Activated CD4-positive, CD25-positive, alpha-beta regulatory T cell (primary cell): ENCODE measurements at regions not wholly inside any gene's neighbourhood (a gene's known extent, or its start where the extent isn't known, plus 50 kb on each side); places are given as distances from the start of the nearest gene placed in this dataset.

Source experiments
- DNase-seq, 4 experiments: peaks; one replicate each; lab custom pipeline; 2025; lab: John Stamatoyannopoulos, UW

DNA sequence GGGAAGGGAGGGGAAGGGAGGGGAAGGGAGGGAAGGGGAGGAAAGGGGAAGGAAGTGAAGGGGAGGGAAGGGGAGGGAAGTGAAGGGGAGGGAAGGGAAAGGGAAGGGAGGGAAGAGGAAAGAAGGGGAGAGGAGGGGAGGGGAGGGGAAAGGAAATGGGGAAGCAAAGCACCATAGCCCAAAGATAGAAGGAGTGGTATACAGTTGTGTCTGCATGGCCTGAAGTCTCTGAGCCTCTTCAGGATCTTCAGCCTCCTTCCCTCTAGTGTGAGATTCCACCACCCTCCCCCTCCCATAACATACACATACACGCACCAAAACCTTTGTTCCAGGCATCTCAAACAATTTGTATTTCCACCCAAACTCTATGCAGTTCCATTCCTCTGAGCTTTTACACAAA is 96.2 kb upstream of the SERP2 start:
- no peak for DNase-seq

DNA sequence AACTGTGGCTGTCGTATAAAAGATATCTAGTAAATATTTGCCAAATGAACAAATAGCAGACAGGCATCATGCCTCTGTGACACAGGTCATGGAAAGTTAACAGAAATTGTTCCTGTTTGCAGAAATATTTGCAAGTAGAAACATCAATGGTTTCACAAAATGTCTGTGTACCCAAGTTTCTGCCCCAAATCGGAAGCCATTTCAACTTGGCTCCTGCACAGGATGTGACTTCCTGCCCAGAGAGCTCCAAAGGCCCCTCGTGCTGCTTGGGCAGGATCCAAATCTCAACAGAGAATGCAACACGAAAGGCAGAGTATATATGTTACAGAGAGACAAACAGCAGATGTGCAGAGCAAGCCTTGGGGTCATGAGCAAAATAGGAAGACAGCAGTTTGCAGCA is 95.5 kb upstream of the SERP2 start:
- no peak for DNase-seq

DNA sequence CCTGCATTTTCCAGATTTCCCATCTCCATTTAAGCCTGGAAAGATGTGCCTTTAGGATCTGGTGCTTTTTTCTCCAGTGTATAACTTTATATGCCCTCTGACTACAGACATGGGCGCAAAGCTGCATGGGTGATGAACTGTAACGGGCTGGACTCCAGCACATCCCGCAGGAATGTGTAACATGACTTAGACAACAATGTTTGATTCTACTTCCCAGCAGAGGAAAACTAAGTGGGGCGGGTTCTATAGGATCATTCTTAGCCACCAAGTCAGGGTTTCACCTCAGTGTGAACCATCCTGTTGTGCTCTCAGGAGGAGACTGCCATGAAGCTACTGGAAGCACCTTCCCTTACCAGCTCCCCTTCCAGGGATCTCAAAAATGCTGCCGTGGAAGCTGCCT is 93.2 kb upstream of the SERP2 start:
- DNase-seq, result no peak

DNA sequence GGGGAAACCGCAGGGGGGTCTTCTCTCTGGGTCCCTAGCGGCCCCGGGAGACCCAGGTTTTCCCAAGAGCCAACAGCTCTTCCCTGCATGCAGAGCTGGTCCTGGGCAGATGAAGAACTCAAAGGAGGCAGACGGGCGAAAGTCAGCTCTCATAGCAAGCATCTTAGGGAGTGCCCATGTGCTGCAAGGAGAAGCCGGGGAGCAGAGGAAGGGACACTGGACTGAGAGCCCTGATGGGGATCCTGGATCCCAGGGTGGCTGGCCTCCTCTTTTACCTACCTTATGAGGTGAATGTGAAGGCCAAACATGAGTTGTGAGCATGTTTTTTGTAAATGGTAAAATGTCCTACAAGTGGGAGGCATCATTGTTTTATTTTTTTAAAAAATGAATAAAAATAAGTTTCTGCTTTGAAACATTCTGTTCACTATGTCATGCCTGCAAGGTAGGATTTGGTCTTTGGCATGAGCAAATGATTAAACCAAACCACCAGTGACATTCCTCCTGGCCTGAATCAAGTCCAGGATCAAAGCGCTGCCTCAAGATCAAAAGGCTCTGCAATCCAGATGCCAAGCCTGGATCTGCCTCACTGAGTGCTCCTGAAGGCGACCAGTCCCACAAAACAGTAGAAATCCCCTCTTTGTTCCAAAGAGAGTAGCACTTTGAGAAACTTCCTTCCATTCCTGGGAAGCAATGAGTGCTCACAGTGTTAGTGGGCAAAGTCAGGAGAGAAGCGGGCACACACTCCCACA is 92.2 kb upstream of the SERP2 start:
- DNase-seq, result no peak

DNA sequence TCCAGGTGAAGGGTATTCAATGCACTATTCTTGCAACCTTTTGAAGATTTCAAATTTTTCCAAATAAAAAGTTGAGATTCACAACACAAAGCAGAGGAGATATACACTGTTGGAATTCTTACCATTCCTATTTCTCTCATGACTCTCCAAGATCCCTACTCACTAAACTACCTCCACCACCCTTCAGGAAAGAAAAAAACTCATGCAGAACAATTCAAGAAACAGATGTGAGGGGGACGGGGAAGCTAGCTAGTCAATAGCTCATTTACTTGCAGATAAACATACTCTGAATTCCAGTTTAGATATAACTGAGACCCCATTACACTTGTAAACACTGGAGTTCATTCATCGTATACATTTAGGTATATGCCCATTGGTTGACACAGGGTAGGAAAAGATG is 90.0 kb upstream of the SERP2 start:
- DNase-seq, result no peak

DNA sequence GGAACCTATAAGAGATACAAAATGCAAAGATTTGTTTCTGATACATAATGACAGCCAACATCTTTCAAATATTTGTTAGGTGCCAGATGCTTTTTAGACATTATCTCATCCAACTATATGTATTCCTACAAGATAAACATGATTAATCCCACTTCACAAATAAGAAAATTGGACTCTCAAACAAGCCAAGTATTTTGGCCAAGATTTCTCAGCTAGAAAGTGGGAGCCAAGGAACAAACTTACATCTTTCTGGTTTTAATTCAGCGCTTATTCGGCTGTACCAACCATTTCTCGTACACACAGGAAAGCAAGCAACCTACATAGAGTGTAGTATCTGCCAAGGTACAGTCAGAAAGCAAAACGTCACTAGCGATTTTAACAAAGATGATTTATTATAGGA is 85.7 kb upstream of the SERP2 start:
- no peak for DNase-seq

DNA sequence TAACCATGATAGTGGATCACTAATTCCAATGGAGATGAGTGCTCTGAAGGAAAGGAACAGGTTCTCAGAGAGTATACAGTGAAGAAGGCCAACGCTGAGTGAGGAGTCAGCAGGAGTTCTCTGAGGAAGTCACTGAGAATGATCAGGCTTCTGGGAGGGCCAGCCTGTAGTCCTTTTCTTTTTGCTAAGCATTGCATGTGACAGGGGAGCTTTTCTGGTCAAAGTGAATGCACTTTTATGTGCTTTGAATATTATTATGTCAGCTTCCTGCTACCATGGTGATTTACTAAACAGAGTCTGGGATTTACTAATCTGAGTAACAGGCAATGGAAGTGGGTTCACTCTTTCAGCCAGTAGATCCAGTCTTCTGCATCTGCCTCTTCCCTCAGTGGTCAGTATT is 81.1 kb upstream of the SERP2 start:
- DNase-seq, result no peak

DNA sequence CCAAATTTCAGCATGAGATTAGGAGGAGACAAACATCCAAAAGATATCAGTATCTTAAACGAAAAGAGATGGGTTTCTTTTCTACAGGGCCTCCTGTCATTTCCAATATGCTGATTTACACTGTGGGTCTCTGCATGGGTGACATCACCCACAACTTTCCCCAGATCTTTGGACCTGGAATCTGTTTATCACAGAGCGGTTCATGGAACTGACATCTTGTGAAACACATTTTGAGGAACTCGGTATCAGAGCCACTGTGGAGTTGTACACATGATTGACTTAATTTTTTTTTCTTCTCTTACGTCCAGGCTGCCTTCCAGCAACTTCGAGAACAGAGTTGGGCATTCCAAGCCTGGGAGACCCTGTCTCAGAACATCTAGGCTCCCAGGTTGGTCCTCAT is 80.2 kb upstream of the SERP2 start:
- no peak for DNase-seq

DNA sequence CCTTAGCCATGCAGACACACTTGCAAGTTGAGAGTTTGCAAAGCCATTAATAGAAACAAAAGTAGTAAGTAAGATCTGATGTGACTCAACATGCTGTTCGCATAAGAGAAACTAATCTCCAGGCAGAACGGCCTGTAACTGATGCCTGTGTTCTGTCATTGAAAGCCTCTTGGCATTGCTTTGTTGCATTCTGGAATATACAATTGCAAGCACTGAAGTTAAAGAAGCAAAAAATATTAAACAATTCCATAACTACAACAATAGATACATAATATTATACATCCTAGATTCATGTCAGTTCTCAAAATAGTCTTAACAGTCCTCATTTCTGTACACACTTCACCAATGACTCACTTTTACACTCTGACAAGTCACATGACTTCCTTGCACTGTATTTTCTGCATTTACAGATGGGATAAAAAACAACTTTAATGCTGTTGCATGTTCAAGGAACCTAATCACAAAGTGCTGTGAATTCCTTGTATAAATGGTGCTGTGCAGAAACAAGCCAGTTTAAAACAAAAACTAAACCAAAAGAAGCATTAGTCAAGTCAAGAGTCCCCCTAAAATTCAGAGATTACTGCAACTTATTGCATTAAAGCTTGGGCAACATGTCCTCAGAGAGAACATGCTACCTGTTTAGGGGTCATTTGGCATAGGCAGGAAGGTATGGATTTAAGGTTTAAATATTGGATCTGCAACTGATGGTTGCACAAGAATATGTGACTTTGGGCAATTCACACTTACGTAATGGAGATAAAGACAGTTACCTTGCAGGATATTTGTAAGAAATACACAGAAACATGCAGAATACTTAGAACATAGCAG is 79.5 kb upstream of the SERP2 start:
- no peak for DNase-seq

DNA sequence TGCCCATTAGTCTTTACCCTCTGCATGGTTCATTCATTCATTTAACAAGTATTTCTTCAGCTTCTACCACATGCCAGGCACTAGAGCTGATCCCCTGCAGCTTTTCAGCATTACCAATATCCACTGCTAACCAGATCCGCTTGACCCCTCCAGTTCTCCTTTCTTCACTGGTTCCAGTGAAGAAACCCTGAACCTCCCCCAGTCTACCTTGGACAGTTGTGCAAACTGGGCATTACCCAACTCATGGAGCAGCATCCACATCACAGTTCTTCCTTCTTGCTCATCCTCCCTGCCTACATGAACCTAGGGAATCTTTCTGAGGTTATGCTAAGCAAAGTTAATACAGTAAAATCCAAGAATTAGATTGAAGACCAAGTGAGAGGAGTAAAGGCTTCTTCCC is 78.7 kb upstream of the SERP2 start:
- DNase-seq, result no peak

DNA sequence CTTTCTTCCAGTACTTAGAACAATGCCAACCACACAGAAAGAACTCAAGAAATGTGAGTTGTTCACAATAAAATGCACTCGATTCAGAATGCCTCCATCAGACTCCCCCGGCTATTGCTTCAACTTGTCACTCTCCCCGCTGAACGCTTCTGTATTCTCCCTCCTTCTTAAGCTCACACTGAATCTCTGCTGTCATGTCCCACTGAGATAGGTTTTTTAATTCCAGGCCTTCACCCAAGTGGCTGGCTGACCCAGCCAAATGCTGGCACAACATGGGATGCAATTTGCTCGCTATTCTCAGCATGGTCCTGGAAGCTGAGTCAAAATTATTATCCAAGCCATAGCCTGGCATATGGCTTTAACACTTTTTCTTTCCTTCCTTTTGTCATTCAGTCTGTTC is 76.8 kb upstream of the SERP2 start:
- no peak for DNase-seq

DNA sequence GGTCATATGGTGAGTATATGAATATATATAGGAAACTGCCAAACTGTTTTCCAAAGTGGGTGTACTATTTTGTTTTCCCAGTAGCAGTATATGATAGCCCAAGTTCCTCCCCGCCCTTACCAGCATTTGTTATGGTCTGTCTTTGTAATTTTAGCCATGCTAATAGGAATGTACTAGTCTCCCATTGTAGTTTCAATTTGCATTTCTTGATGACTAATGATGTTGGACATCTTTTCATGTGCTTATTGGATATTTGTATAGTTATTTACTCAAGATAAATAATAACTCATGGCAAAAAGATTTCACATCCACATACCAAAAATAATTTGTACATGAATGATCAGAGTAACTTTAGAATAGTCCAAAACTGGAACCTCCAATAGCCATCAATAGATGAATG is 75.3 kb upstream of the SERP2 start:
- DNase-seq, result no peak

DNA sequence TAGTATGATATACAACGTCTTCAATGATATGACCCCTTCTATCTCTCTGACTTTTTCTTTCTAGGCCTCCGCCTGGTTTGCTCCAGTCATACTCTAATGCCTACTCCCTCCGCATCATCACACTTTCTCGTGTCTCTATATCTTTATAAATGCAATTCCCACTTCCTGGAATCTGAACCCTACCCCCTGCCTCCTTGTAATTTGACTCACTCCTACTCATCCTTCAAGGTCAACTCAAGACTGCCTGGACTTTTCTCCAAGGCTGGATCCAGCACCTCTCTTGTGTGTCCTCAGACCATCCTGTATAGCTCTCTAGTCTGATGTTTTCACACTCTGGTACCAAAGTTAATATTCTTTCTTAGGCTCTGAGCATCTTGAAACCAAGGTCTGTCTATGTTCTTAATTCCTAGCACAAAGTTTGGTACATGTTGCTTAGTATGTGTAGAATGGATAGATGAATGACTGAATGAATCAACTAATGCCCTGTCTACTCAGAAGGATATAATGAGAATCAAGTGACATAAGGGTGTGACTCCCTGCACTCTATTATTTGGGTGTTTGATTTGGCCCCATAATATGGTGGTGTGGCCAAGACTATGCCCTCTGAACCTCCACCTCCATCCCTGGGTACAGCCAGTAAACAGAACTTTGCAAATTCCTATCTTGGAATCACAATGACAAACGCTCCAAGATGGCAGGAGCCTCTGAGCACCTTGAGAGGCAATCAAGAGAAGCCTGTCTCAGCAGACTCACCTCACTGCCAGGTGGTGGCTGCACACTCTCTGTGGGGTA is 74.3 kb upstream of the SERP2 start:
- no peak for DNase-seq

DNA sequence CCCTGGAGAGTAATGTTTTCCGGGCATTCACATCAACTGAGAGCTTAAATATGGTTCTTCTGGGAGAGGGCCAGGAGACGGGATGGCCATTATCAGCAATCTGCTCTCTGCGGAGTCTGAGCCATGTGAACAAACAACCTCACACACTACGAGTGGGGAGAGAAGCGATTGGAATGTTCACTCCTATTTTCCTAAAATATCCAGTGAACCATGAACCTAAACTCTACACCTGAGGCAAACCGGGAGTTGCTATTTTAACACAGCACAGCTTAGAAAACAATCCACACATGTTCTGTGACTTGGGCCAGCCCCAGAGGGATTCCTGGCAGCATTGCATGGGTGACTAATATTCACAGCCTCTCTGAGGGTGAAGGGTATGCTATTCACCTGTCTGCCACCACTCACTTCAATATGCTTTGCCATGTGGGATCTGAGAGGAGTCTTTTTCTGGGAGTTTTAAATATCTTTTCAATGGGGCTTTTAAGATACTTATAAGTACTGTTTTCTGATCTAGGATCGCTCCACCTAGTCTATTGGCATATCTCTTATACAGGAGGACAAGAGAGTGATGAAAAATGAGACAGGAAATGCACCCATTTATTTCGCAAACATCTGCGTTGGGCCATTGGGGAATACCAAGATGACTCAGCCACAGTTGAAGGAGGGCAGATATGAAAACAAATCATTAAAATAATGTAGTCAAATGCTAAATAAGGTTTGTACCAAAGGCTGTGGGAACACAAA is 72.6 kb upstream of the SERP2 start:
- no peak for DNase-seq

DNA sequence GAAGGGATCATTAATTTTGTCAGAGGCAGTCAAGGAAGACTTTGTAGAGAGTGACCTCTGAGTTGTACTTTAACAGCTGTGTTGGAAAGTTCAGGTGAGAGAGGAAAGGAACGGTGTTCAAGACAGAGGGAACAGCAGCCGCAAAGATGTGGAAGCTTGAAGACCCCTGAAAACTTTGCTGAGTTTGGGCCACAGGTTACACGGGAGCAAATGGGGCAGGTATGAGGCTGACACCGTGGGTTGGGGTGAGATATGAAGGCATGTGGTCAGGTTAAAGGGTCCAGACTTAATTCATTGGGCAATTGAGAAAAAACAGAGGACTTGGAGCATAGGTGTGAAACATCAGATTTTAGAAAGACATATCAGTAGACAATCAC is 72.0 kb upstream of the SERP2 start:
- no peak for DNase-seq

DNA sequence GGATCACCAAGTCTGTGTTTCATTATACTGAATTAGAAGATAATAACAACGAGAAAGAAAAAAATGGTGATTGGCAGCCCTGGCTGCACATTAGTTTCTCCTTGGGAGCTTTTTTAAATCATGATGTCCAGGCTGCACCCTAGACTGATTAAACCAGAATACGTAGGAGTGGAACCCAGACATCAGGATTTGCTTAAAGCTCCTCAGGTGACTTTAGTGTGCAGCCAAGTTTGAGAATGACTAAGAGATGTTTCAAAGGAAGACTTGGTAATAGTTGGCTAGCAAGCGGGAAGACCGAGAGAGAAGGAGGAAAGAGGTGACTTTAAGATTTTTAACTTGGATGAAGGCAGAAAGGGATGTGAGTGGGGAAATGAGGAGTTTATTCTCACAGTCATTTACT is 71.4 kb upstream of the SERP2 start:
- DNase-seq, result no peak

DNA sequence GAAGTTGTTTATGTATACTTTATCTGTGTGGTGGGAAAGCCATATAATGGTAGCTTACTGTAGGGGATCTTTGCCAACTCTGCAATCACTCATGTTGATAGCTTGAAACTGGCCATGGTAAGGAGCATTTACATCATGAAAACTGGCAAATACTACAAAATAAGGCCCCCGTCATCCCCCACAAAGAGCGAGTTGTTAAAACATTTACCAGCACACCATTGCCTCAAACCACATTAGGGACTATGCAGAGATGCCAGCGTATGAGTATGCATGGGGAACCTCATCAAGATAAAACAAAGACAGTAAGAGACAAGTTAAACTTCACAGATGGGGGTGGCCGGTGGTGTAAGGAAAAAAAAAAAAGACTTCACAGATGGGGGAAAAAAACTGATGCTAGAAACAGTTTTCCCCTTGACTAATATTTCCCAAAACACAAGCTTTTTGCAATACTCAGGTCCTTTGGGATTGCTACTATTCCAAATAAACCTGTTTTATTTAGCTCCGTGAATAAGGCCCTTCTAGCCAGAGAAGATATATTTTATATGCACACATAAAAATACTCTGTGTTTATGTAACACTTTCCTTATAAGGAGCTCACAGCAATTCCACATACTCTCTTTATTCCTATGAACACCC is 70.6 kb upstream of the SERP2 start:
- no peak for DNase-seq

DNA sequence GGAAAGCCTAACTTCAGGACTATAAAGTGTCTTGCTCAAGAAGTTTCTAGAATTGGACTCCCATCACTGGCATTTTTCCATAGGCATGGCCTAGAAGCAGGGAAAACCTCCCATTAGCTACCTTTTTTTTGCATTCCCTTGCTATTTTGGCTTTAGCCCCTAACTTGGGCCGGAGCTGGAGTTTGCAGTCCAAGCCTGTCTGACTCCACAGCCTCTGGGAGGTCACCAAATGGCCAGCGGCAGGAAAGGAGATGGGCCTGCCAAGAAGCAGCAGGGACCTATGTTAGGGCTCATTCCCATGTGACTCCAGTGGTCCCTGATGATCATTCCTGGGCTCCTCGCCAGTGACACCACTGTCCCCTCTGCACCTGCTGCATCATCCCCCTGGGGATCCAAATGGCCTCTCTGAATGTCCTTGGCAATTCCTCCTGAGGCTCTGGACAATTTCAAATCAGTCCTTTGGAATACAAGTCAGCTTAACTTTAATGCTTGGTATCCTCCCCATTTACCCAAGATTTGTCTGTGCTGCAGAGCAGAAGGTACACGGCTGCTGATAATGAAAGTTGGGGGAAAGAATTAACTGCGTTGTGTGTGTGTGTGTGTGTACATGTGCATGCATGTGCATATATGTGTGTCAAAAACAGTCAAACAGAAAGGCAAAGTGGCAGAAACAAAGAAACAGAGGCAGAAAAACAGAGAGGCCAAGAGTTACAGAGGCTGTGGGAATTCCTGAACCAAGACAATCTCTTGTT is 69.8 kb upstream of the SERP2 start:
- DNase-seq, result no peak

DNA sequence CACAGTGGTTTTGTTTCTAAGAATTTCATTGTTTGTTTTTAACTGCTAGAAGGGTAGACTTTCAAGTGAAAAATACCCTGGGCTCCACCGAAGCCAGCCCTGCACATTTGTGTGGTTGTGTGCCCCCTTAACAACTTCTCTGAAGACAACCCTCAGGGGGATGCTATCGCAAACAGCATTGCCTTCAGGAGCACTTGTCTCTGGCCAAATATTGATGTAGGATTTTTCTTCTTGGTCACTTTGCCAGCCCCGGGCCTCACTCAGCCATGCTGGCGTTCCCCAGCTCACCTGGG is 69.2 kb upstream of the SERP2 start:
- no peak for DNase-seq

DNA sequence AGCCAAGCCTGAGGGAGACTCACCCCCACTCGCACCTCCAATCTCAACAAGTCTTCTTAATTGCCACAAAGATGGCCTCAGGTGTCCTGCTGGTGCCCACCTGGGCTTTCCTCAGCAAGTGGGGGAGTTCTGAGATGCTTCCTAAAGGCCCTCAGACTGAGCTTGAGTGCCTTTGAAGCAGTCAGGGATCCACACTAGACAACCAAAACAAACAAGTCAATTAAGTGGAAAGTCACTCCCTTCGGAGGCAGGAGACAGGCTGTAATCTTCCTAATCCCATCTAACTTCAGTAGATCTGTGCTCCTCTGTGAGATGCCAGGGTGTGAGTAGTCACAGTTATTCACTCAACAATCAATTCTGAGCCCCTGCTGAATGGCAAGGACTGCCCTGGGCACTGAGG is 68.3 kb upstream of the SERP2 start:
- DNase-seq, result no peak

DNA sequence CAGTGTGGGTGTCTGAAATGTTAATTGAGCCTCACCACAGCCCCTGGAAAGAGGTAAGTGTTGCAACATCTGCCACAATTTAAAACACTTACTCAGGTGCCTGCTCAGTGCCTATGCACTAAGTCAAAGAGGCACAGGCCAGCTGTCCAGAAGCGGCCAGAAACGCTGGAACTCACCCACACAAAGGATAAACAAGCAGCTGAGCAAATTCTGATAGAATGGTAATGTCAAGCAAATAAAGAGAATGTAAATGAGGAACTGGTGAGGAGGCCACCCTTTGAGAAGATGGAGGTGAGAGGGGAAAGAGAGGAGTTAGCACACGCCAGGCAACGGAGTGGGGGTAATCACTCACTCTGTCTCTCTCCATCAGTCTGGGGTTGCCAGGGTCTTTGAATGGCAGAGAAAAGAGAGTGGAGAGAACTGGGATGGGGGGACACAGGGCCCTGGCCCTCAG is 67.7 kb upstream of the SERP2 start:
- no peak for DNase-seq
